H1 (cell line): ENCODE measurements at regions not wholly inside any gene's neighbourhood (a gene's known extent, or its start where the extent isn't known, plus 50 kb on each side); places are given as distances from the start of the nearest gene placed in this dataset.

Experiments used
- CBX8 ChIP-seq: fragments of 300-800, 300-1000 bp; sonication (generic); IDR thresholded peaks from 2 replicates; pipeline ENCODE4 v1.7.1; 2016; ENCODE audit warnings: low read depth, low read length, borderline replicate concordance
- CTBP2 ChIP-seq: IDR thresholded peaks from 2 replicates; pipeline ENCODE4 v1.7.0; 2011; ENCODE audit warnings: borderline replicate concordance, mild to moderate bottlenecking, moderate library complexity, mixed read lengths, low read length; ENCODE audit not compliant: insufficient read depth, insufficient read length
- EZH2 ChIP-seq: fragments of 200-600 bp; sonication (generic); IDR thresholded peaks from 2 replicates; pipeline ENCODE4 v1.7.1; 2012; ENCODE audit warnings: low read depth, mild to moderate bottlenecking, moderate library complexity, low read length, inconsistent platforms; ENCODE audit not compliant: severe bottlenecking
- KDM1A ChIP-seq: fragments of 200-600, 300-600 bp; sonication (generic); IDR thresholded peaks from 2 replicates; pipeline ENCODE4 v1.7.1; 2016; ENCODE audit warnings: mild to moderate bottlenecking, low read length, borderline replicate concordance
- KDM5A ChIP-seq: fragments of 200-600 bp; IDR thresholded peaks from 2 replicates; pipeline ENCODE4 v1.7.1; 2012; ENCODE audit warnings: mild to moderate bottlenecking, low read length, inconsistent platforms, mixed read lengths
- MAFK ChIP-seq: IDR thresholded peaks from 2 replicates; pipeline ENCODE4 v1.6.1; 2012; ENCODE audit warnings: low read depth, mild to moderate bottlenecking, improper control_type of control experiment, low read length
- PHF8 ChIP-seq: fragments of 200-600 bp; sonication (generic); conservative IDR thresholded peaks from 2 replicates; pipeline ENCODE4 v1.7.1; 2012; ENCODE audit warnings: low read depth, mild to moderate bottlenecking, inconsistent platforms, low read length, moderate library complexity
- POLR2A ChIP-seq, 2 experiments: IDR thresholded peaks; 1 replicate in 1 of 2; 2 replicates in 1 of 2; pipeline ENCODE4 v1.6.1; 2011; ENCODE audit warnings: low read depth in 2 of 2, low read length in 2 of 2, mild to moderate bottlenecking in 2 of 2; ENCODE audit errors: control extremely low read depth in 1 of 2
- SRF ChIP-seq: IDR thresholded peaks from 2 replicates; pipeline ENCODE4 v1.6.1; 2011; ENCODE audit warnings: mild to moderate bottlenecking, low read depth, low read length, moderate library complexity
- TBP ChIP-seq: IDR thresholded peaks from 2 replicates; pipeline ENCODE4 v1.6.1; 2011; ENCODE audit warnings: low read depth, low read length, improper control_type of control experiment
- TEAD4 ChIP-seq: IDR thresholded peaks from 2 replicates; pipeline ENCODE4 v1.6.1; 2012; ENCODE audit warnings: low read depth, low read length, inconsistent platforms, mixed read lengths
- TF ChIP-seq, protein P1 (sequence below): fragments of 300-600 bp; sonication (generic); IDR thresholded peaks from 2 replicates; pipeline ENCODE4 v1.7.1; 2012; ENCODE audit warnings: low read length, moderate library complexity, mild to moderate bottlenecking, inconsistent platforms; ENCODE audit not compliant: insufficient replicate concordance
- TF ChIP-seq, protein P2 (sequence below): IDR thresholded peaks from 2 replicates; pipeline ENCODE4 v1.6.1; 2012; ENCODE audit warnings: inconsistent platforms

GRCh38 chr1:87906078-87906477, 577.4 kb downstream of the LMO4 start (continued):
- TF ChIP-seq, protein P1, sequence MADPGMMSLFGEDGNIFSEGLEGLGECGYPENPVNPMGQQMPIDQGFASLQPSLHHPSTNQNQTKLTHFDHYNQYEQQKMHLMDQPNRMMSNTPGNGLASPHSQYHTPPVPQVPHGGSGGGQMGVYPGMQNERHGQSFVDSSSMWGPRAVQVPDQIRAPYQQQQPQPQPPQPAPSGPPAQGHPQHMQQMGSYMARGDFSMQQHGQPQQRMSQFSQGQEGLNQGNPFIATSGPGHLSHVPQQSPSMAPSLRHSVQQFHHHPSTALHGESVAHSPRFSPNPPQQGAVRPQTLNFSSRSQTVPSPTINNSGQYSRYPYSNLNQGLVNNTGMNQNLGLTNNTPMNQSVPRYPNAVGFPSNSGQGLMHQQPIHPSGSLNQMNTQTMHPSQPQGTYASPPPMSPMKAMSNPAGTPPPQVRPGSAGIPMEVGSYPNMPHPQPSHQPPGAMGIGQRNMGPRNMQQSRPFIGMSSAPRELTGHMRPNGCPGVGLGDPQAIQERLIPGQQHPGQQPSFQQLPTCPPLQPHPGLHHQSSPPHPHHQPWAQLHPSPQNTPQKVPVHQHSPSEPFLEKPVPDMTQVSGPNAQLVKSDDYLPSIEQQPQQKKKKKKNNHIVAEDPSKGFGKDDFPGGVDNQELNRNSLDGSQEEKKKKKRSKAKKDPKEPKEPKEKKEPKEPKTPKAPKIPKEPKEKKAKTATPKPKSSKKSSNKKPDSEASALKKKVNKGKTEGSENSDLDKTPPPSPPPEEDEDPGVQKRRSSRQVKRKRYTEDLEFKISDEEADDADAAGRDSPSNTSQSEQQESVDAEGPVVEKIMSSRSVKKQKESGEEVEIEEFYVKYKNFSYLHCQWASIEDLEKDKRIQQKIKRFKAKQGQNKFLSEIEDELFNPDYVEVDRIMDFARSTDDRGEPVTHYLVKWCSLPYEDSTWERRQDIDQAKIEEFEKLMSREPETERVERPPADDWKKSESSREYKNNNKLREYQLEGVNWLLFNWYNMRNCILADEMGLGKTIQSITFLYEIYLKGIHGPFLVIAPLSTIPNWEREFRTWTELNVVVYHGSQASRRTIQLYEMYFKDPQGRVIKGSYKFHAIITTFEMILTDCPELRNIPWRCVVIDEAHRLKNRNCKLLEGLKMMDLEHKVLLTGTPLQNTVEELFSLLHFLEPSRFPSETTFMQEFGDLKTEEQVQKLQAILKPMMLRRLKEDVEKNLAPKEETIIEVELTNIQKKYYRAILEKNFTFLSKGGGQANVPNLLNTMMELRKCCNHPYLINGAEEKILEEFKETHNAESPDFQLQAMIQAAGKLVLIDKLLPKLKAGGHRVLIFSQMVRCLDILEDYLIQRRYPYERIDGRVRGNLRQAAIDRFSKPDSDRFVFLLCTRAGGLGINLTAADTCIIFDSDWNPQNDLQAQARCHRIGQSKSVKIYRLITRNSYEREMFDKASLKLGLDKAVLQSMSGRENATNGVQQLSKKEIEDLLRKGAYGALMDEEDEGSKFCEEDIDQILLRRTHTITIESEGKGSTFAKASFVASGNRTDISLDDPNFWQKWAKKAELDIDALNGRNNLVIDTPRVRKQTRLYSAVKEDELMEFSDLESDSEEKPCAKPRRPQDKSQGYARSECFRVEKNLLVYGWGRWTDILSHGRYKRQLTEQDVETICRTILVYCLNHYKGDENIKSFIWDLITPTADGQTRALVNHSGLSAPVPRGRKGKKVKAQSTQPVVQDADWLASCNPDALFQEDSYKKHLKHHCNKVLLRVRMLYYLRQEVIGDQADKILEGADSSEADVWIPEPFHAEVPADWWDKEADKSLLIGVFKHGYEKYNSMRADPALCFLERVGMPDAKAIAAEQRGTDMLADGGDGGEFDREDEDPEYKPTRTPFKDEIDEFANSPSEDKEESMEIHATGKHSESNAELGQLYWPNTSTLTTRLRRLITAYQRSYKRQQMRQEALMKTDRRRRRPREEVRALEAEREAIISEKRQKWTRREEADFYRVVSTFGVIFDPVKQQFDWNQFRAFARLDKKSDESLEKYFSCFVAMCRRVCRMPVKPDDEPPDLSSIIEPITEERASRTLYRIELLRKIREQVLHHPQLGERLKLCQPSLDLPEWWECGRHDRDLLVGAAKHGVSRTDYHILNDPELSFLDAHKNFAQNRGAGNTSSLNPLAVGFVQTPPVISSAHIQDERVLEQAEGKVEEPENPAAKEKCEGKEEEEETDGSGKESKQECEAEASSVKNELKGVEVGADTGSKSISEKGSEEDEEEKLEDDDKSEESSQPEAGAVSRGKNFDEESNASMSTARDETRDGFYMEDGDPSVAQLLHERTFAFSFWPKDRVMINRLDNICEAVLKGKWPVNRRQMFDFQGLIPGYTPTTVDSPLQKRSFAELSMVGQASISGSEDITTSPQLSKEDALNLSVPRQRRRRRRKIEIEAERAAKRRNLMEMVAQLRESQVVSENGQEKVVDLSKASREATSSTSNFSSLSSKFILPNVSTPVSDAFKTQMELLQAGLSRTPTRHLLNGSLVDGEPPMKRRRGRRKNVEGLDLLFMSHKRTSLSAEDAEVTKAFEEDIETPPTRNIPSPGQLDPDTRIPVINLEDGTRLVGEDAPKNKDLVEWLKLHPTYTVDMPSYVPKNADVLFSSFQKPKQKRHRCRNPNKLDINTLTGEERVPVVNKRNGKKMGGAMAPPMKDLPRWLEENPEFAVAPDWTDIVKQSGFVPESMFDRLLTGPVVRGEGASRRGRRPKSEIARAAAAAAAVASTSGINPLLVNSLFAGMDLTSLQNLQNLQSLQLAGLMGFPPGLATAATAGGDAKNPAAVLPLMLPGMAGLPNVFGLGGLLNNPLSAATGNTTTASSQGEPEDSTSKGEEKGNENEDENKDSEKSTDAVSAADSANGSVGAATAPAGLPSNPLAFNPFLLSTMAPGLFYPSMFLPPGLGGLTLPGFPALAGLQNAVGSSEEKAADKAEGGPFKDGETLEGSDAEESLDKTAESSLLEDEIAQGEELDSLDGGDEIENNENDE = no peak
- TF ChIP-seq MAFK = no peak
- TF ChIP-seq KDM1A = no peak
- TF ChIP-seq, protein P2, sequence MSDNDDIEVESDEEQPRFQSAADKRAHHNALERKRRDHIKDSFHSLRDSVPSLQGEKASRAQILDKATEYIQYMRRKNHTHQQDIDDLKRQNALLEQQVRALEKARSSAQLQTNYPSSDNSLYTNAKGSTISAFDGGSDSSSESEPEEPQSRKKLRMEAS = no peak
- no peak for TF ChIP-seq SRF
- TF ChIP-seq PHF8 = no peak
- no peak for TF ChIP-seq TEAD4
- TF ChIP-seq CTBP2 = no peak
- no peak for TF ChIP-seq KDM5A
- no peak for TF ChIP-seq EZH2
- TF ChIP-seq POLR2A (IDR thresholded peaks at IDR 0.05; ENCODE audit: control extremely low read depth in 1 of 2, low read depth in 2 of 2, low read length in 2 of 2) = no peak
- TF ChIP-seq TBP = no peak
- TF ChIP-seq CBX8 = no peak
